ENCODE measurements at regions not wholly inside any gene's neighbourhood (a gene's known extent, or its start where the extent isn't known, plus 50 kb on each side); places are given as distances from the start of the nearest gene placed in this dataset.

DNA sequence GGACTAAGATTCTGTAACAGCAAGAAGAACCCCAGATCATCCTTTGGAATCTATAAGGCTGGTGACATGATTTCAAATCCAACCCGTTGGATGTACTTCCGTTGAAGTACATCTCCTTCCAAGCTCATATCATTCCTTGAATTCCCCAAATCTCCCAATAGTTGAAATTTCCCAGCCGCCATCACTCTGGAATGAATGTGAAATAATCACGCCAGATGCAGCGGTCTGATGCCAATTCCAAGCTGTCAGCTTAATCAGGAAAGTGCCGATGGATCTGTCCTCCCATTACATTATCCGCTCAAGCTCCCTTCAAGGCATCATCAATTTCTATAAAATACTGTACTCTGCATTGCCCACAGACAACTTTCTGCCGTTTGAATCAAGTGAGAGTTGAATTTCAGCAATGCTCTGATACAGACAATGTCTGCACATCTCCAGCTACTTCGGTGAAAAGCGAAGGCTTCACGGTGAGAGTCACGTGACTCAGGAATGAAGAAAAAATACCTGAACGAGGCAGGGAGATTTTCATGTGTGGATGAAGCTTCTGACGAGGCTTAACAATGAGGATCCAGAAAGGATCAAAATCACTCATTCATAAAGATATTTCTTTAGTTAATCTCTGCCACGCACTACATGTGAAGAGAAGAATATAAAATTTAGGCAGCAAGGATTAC, 663.9 kb downstream of the AJAP1 start:
- H3K4me3 ChIP-seq (ENCODE audit: low read depth, low read length), result no peak overlapping the region
- TF ChIP-seq CTCF (conservative IDR thresholded peaks at IDR 0.05; ENCODE audit: low read depth, low read length), result no peak
- no peak for DNase-seq (ENCODE audit: low read depth)

DNA sequence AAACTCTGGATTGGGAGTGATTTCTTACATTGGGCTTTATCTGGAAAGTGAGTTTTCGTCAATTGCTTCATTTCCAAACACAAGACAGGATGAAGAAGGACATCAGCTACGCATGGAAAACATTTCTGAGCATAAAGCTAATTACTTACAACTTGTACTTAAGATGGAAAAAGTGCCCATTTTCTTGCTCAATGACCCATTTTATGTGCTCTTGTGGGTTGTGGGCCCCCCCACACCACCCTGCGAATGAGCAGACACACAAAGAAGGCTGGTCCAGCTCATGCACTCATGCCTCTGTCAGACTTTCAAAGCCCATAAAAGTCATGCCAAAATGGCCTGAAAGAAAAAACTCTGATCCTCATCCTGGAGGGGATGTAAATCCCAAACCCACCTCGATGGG, 663.0 kb downstream of the AJAP1 start:
- TF ChIP-seq CTCF (conservative IDR thresholded peaks at IDR 0.05; ENCODE audit: low read depth, low read length), result no peak
- no peak for DNase-seq (ENCODE audit: low read depth)

GRCh38 chr1:5312862-5313261, 658.5 kb downstream of the AJAP1 start:
- no peak for DNase-seq (ENCODE audit: low read depth)
- H3K4me3 ChIP-seq (ENCODE audit: low read depth, low read length), result no peak overlapping the region
- no peak for TF ChIP-seq CTCF (conservative IDR thresholded peaks at IDR 0.05; ENCODE audit: low read depth, low read length)

More for the DNA sequence above, 663.0 kb downstream of the AJAP1 start:
- no peak overlapping the region for H3K4me3 ChIP-seq (ENCODE audit: low read depth, low read length)

- no peak overlapping the region for H3K4me3 ChIP-seq (ENCODE audit: low read depth, low read length)
- DNase-seq (ENCODE audit: low read depth), result no peak
- TF ChIP-seq CTCF (conservative IDR thresholded peaks at IDR 0.05; ENCODE audit: low read depth, low read length), result no peak
These were observed 657.9 kb downstream of the AJAP1 start for GRCh38 chr1:5312293-5312674.

GRCh38 chr1:5311634-5312292, 657.4 kb downstream of the AJAP1 start:
- no peak for TF ChIP-seq CTCF (conservative IDR thresholded peaks at IDR 0.05; ENCODE audit: low read depth, low read length)
- no peak for DNase-seq (ENCODE audit: low read depth)
- no peak overlapping the region for H3K4me3 ChIP-seq (ENCODE audit: low read depth, low read length)

- TF ChIP-seq CTCF (conservative IDR thresholded peaks at IDR 0.05; ENCODE audit: low read depth, low read length), result no peak
These were observed 656.7 kb downstream of the AJAP1 start for GRCh38 chr1:5311147-5311546.

GRCh38 chr1:5308249-5308648, 653.8 kb downstream of the AJAP1 start:
- no peak for DNase-seq (ENCODE audit: low read depth)
- TF ChIP-seq CTCF (conservative IDR thresholded peaks at IDR 0.05; ENCODE audit: low read depth, low read length), result no peak
- H3K4me3 ChIP-seq (ENCODE audit: low read depth, low read length), result no peak overlapping the region

More at GRCh38 chr1:5311147-5311546, 656.7 kb downstream of the AJAP1 start:
- no peak for DNase-seq (ENCODE audit: low read depth)
- no peak overlapping the region for H3K4me3 ChIP-seq (ENCODE audit: low read depth, low read length)

Measured in epithelial cell of proximal tubule (primary cell).